ENCODE measurements at regions not wholly inside any gene's neighbourhood (a gene's known extent, or its start where the extent isn't known, plus 50 kb on each side); places are given as distances from the start of the nearest gene placed in this dataset.

DNA sequence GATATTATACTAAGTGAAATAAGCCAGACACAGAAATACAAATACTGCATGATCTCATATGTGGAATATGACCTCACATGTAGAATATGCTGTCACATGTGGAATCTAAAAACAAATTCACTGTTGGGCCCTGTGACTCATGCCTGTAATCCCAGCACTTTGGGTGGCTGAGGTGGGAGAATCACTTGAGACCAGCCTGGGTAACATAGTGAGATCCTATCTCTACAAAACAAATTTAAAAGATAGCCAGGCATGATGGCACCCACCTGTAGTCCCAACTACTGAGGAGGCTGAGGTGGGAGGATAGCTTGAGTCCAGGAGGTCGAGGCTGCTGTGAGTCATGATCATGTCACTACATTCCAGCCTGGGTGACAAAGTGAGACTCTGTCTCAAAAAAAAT is 160.3 kb downstream of the PTEN start:
- DNase-seq = no peak
- Histone ChIP-seq H3K27me3 (no peaks in the 10 kb centered on the region), H3K4me3 (no peak overlapping the region), H3K36me3 (no peaks in the 10 kb centered on the region), H3K9me3 (no peaks in the 10 kb centered on the region)

GRCh38 chr10:88026031-88026430 is 162.6 kb downstream of the PTEN start:
- Histone ChIP-seq H3K9me3 (no peaks in the 10 kb centered on the region), H3K4me3 (no peak overlapping the region), H3K36me3 (no peaks in the 10 kb centered on the region), H3K27me3 (no peaks in the 10 kb centered on the region)
- DNase-seq = no peak

GRCh38 chr10:88027570-88027969 is 164.1 kb downstream of the PTEN start:
- no peak overlapping the region for H3K4me3 ChIP-seq
- H3K36me3 ChIP-seq = no peaks in the 10 kb centered on the region
- no peak for DNase-seq
- no peaks in the 10 kb centered on the region for H3K27me3 ChIP-seq
- H3K9me3 ChIP-seq = no peaks in the 10 kb centered on the region

DNA sequence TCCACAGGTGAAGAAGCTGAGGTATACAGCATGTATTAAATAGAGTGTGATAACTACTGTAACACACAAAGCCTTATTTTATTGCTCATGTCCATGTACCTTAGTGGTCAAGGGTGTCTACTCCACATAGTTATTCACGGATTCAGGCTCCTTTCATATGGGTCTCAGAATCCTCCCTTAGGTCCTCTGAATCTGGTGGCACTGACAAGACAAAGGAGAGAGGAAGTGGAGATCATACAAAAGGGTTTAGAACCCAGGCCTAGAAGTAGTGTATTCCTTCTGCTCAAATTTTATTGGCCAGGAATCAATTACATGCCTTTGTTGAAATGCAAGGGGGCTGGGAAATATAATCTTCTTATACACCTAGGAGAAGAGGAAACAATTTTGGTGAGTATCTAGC is 164.6 kb downstream of the PTEN start:
- Histone ChIP-seq H3K27me3 (no peaks in the 10 kb centered on the region), H3K4me3 (no peak overlapping the region)
- DNase-seq = no peak

DNA sequence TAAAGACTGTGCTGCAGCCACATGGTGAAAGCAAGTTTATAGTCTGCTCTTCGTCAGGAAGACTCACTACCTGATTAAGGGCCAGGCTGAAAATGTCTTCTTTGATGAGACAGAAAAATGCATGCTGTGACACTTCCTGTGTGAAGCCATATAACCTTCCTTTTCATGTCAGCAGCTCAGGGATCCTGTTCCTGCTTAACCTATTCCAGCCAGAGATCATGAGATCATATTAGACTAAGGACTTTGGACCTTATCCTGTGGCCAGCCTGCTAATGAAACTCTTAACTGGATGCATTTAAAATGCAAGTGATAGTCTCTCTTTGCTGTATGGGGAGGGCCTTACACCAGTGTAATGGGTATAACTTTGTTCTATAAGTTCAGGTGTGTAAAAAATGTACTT is 165.2 kb downstream of the PTEN start:
- H3K4me3 ChIP-seq = no peak overlapping the region
- H3K27me3 ChIP-seq = no peaks in the 10 kb centered on the region
- no peaks in the 10 kb centered on the region for H3K9me3 ChIP-seq
- H3K36me3 ChIP-seq = no peaks in the 10 kb centered on the region
- no peak for DNase-seq

More for the DNA sequence above, 164.6 kb downstream of the PTEN start:
- H3K9me3 ChIP-seq = no peaks in the 10 kb centered on the region
- no peaks in the 10 kb centered on the region for H3K36me3 ChIP-seq

DNA sequence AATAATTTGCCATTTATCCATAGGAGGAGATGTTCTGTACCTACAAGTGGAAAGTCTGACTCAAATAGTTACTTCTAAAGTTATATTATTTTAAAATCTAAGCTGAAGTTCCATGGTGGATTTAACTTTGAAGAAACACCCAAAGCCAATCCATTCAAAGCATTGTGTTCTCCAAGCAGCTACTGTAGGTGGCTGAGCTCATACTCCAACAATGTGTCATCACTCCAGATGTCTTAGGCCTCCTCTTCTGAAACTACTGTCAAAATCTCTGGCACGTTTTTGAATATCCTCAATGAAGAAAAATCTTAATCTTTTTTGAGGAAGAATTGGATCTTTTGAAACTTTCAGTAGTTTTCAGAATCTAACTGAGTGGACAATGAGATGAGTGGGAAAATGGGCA is 169.1 kb downstream of the PTEN start:
- Histone ChIP-seq H3K4me3 (no peak overlapping the region), H3K27me3 (no peaks in the 10 kb centered on the region), H3K36me3 (no peaks in the 10 kb centered on the region), H3K9me3 (no peaks in the 10 kb centered on the region)
- peak; percentile 28 for DNase-seq

- no peaks in the 10 kb centered on the region for H3K27me3 ChIP-seq
- no peak for DNase-seq
- H3K9me3 ChIP-seq = no peaks in the 10 kb centered on the region
- no peaks in the 10 kb centered on the region for H3K36me3 ChIP-seq
- no peak overlapping the region for H3K4me3 ChIP-seq
Observed at GRCh38 chr10:88033385-88033784, 170.0 kb downstream of the PTEN start.

DNA sequence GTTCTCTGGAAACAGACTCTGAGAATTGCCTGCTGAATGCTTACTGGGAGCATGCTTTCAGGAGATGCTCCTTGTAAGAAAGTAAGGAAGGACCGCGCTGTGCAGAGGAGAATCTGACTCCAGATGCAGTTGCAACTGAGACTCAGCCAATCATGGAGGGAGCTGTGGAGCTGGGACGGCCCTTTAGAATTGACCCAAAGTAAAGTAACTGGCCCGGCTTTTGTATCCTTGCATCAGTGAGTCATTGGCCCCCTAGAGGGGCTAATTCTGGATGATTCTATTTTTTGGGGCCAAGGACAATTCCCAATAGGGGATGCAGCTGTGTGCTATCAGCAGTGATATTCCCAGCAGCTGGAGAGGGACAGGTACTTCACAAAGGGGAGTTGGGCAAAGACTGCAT is 170.4 kb downstream of the PTEN start:
- H3K27me3 ChIP-seq = no peaks in the 10 kb centered on the region
- no peak overlapping the region for H3K4me3 ChIP-seq
- no peaks in the 10 kb centered on the region for H3K9me3 ChIP-seq
- DNase-seq = no peak
- H3K36me3 ChIP-seq = no peaks in the 10 kb centered on the region

- Histone ChIP-seq H3K4me3 (no peak overlapping the region), H3K27me3 (no peaks in the 10 kb centered on the region), H3K36me3 (no peaks in the 10 kb centered on the region), H3K9me3 (no peaks in the 10 kb centered on the region)
- no peak for DNase-seq
Observed at GRCh38 chr10:88036126-88036525, 172.7 kb downstream of the PTEN start.

DNA sequence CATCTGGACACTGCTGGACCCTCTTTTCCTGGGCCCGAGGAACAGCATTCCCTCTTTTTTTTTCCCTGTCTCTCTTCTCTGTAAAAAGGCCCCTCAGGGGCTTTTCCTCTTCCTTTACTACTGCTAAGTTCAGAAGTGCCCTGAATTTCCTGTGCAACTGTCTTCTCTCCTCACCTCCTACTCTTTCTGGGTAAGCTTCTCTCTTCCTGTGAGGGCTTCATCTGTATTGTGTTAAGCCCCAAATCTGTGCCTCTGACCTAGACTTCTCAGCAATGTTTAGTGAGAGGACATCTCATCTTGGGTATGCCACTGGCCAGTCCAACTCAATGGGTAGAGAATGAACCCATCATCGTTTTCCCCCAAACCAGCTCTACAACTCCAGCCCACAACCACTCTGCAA is 174.2 kb downstream of the PTEN start:
- Histone ChIP-seq H3K9me3 (no peaks in the 10 kb centered on the region), H3K4me3 (no peak overlapping the region), H3K36me3 (no peaks in the 10 kb centered on the region), H3K27me3 (no peaks in the 10 kb centered on the region)
- DNase-seq = no peak

- H3K4me3 ChIP-seq = no peak overlapping the region
- H3K9me3 ChIP-seq = no peaks in the 10 kb centered on the region
- H3K36me3 ChIP-seq = no peaks in the 10 kb centered on the region
- no peaks in the 10 kb centered on the region for H3K27me3 ChIP-seq
- DNase-seq = peak; percentile 4
Observed at GRCh38 chr10:88038268-88038667, 174.8 kb downstream of the PTEN start.

DNA sequence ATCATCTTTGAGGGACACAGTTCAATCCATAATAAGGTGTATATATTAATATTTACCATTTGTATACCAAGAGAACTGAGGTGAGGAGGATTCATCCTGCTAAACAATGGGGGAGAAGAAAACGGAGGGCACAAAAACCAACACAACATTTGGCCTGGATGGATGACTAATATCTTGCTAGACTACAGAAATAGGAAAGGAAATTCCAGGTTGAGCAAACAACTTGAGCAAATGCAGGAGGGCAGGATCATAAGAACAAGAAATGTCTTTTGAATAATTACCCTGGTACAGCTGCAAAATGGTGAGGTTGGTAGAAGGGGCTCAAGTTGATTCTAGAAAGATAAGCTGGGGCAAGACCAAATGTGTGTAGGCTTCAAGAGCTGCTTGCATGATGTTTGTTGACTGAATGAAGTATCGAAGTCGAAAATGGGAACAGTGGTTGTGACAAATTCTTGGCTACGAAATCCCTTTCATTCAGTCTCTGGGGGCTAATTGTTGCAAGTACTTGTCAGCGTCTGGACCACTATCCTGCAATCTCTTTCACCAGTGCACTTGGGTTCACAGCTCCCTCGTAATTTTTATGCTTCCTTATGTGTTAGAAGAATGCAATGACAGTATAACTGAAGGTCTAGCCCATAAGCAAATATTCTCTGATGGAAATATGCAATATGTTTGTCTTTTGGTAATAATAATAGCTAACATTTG is 176.2 kb downstream of the PTEN start:
- Histone ChIP-seq H3K27me3 (no peaks in the 10 kb centered on the region), H3K4me3 (no peak overlapping the region), H3K36me3 (no peaks in the 10 kb centered on the region), H3K9me3 (no peaks in the 10 kb centered on the region)
- no peak for DNase-seq

DNA sequence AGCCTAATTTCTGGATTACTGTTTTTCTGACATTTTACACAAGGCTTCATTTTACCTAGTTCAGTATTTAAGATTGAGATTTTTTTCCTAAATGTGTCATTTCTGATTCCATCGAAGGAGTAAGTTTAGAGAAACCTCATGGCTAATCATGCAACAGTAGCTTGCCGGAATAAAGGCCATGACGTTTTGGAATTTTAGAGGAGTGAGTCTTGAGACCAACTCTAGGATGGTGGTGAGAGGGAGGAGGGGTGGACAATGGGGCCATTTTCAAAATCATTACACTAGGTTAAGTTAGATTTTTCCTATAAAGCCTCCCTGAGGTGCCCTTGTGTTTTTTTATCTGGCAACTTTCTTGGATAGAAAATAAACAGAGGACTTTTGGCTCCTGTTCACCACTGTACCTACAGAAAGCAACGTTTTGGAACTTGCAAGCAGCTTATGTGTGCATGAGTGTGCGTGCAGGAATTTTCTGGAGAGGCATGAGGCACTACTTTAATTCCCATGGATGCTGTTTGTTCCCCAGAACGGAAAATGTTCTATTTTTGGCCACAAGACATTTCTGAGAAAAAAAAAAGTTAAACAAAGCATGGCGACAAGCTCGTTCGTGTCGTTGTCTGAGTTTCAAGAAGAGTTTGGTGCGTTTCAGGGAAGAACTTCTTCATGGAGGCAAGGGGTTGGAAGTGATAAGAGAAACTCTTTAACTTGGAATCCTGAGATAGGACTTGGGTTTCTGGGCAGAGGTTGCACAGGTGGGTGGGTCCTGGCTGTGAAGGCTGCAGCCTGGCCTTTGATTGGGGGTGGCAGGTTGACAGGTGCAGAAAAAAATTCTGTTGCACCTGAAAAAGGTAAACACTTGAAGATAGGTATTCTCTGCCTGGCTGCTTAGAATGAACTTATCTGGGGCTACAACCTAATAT is 178.1 kb downstream of the PTEN start:
- H3K36me3 ChIP-seq = no peaks in the 10 kb centered on the region
- H3K4me3 ChIP-seq = no peak overlapping the region
- DNase-seq = no peak
- no peaks in the 10 kb centered on the region for H3K27me3 ChIP-seq
- no peaks in the 10 kb centered on the region for H3K9me3 ChIP-seq

DNA sequence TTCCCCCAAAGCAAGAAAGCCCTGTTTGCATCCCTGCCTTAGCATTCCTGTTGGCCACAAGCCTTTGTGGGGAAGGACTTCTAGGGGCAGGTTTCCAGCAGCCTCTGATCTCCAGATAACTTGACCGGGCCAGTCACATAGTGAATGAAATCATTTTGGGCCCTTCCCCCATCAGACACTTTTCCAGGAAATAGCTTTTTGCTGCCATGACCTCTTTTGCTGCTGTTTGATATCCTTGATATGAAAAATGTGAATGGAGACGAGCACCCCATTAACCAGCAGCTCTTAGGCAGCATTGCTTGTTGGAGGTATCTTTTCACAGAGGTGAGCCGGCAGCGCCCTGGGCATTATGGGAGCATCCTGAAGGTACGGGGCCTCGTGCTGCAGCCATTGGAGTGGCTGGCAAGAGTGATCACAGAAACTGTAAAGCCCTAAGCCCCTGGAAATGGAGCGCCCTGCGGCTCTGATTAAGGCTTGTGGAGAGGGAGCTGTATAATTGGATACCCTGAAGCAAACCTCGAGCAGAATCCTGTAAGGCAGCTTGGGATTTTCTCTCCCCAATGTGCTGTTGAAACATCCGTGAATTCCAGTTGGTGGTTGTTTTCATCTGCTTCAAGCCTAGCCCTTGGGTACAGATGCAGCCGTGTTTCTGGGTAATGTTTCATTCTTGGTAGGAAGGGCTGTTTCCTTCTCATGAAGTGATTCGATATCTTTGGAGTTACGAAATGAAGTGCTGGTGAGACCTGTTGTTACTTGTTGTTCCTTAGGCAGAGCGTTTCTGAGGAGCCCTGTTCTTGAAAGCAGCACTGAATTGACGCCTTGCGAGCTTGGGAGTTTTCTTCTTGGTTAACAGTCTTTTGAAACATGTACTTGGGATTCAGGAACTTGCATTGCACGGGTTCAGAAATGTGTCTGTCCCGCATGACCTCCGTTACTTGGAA is 179.0 kb downstream of the PTEN start:
- Histone ChIP-seq H3K36me3 (no peaks in the 10 kb centered on the region), H3K4me3 (no peak overlapping the region), H3K27me3 (no peaks in the 10 kb centered on the region), H3K9me3 (no peaks in the 10 kb centered on the region)
- no peak for DNase-seq

DNA sequence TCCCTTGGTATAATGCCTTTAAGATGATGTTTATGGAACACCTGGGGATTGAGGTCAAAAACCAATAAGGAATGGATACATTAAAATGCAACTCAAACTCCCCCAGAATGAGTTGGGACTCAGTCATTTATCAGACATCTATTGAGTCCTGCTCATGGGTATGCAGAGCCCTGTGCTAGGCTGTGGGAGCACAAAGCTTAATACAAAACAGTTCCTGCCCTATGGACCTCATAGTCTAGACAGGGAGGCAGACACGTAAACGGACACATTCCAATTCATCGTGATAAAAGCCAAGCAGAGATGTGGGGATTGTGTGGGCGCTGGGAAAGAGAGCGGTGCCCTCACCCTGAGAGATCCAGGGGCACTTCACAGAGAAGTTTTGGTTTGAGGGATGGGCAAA is 181.7 kb downstream of the PTEN start:
- Histone ChIP-seq H3K4me3 (no peak overlapping the region), H3K36me3 (no peaks in the 10 kb centered on the region), H3K27me3 (no peaks in the 10 kb centered on the region), H3K9me3 (no peaks in the 10 kb centered on the region)
- DNase-seq = no peak

- H3K9me3 ChIP-seq = no peaks in the 10 kb centered on the region
- H3K4me3 ChIP-seq = no peak overlapping the region
- no peaks in the 10 kb centered on the region for H3K36me3 ChIP-seq
- DNase-seq = no peak
- H3K27me3 ChIP-seq = no peaks in the 10 kb centered on the region
Observed at GRCh38 chr10:88045656-88046415, 182.4 kb downstream of the PTEN start.
